ENCODE measurements at regions not wholly inside any gene's neighbourhood (a gene's known extent, or its start where the extent isn't known, plus 50 kb on each side); places are given as distances from the start of the nearest gene placed in this dataset.

DNA sequence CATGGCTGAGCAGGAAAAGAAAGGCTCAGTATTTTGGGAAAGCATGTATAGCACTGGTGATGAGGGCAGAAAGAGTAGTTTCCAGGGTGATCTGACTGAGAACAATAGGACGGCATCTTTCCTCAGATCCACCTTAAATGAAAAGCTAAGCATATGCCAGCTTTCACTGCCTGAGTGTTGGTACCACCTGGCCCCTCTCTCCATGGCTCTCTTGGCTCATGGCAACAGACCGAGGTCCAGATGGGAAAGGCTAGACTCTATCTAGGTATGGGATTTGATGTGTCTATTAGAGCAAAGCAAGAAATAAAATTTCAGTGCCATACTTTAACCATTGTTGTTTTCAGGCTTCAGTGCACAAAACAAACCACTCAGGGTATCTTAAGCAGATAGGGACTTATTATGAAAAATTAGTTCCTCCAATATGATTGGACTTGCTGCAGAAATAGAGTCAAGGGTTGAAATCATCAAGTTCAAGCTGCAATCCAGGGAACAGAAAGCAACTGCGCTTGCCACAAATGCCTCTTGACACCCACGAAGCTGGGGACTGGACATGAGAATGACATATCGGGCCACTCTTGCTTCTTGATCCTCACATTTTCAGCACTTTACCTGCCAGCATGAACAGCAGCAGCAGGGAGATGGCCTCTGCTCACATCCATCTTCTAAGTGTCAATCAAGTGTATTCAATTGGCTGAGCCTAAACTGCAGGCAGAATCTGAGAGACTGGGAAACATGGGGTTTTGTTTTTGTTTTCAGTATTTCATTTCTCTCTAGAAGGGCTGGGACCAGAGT, 64.0 kb upstream of the SNX19 start:
- no peak for TF ChIP-seq POLR2AphosphoS5 (IDR thresholded peaks at IDR 0.05)
- TF ChIP-seq EP300 (IDR thresholded peaks at IDR 0.05), result no peak
- no peak for TF ChIP-seq POLR2A (IDR thresholded peaks at IDR 0.05)

Measured in stomach (tissue), 4 donors.